Bone marrow (tissue), 2 donors: ENCODE measurements at regions not wholly inside any gene's neighbourhood (a gene's known extent, or its start where the extent isn't known, plus 50 kb on each side); places are given as distances from the start of the nearest gene placed in this dataset.

Source experiments
- DNase-seq, 2 donors: peaks; one replicate each; lab custom pipeline; 2025; lab: John Stamatoyannopoulos, UW

- DNase-seq, result no peak
These were observed 552.3 kb downstream of the PCDH7 start for GRCh38 chr4:31272331-31273061.

DNA sequence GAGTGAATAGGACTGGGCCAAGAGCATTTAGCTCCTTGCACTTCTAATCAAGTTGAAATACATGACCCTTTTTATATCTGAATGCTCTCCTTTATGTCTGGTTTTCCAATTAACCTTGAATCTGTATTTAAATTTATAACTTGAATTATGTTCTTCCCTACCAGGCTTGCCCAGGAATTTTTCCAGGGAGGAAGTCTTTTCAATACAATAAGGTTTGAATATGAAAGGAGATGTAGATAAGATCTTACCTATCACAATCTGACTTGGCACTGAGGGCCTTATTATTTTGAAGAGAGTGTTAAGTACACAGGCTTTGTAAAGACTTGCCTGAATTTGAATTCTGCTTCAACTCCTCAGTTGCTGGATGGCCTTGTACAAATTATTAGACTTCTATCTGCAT lies 555.7 kb downstream of the PCDH7 start:
- no peak for DNase-seq

GRCh38 chr4:31283679-31284078 lies 563.5 kb downstream of the PCDH7 start:
- DNase-seq, result no peak

- no peak for DNase-seq
These were observed 570.7 kb downstream of the PCDH7 start for GRCh38 chr4:31290836-31291235.

- DNase-seq, result no peak
These were observed 571.1 kb downstream of the PCDH7 start for GRCh38 chr4:31291238-31291637.

- DNase-seq, result no peak
These were observed 574.7 kb downstream of the PCDH7 start for GRCh38 chr4:31294655-31295480.

GRCh38 chr4:31298737-31299136 lies 578.6 kb downstream of the PCDH7 start:
- no peak for DNase-seq

DNA sequence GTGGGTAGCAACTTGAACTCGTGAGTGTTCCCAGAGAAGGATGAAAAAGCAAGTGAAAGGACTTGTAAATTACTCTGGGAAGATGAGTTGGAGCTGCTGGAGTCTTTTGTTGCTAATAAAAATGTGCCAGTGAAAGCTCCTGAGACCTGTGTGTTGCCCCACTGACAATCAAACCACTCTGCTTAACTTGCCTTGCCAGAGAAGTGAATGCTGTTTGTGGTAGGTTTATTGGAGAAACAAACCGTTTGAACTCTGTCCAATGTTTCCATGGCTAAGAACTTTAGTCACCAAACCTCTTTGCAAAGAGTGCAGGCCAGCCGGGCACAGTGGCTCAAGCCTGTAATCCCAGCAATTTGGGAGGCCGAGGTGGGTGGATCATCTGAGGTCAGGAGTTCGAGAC lies 586.9 kb downstream of the PCDH7 start:
- DNase-seq, result no peak

- DNase-seq, result no peak
These were observed 604.6 kb downstream of the PCDH7 start for GRCh38 chr4:31324814-31325213.

- DNase-seq, result no peak
These were observed 605.1 kb downstream of the PCDH7 start for GRCh38 chr4:31325300-31325699.

GRCh38 chr4:31327031-31327430 lies 606.9 kb downstream of the PCDH7 start:
- no peak for DNase-seq

DNA sequence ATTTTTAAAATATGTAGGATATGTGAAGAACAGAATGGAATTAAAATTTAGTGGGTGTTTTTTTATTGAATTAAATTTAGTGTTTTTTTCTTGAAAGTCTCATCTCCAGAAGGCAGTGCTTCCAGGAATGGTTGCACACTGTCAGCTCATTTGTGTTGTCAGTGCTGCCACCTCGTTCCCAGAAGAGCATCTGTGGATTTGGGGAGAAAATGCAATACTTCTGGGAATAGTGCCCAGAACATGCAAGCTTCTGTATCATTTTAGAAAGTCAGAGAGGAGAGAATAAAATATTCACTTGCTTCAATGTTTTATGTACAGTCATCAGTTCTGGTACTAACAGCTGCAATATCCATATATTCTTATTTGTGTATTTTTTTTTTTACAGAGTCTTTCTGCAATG lies 608.8 kb downstream of the PCDH7 start:
- no peak for DNase-seq

DNA sequence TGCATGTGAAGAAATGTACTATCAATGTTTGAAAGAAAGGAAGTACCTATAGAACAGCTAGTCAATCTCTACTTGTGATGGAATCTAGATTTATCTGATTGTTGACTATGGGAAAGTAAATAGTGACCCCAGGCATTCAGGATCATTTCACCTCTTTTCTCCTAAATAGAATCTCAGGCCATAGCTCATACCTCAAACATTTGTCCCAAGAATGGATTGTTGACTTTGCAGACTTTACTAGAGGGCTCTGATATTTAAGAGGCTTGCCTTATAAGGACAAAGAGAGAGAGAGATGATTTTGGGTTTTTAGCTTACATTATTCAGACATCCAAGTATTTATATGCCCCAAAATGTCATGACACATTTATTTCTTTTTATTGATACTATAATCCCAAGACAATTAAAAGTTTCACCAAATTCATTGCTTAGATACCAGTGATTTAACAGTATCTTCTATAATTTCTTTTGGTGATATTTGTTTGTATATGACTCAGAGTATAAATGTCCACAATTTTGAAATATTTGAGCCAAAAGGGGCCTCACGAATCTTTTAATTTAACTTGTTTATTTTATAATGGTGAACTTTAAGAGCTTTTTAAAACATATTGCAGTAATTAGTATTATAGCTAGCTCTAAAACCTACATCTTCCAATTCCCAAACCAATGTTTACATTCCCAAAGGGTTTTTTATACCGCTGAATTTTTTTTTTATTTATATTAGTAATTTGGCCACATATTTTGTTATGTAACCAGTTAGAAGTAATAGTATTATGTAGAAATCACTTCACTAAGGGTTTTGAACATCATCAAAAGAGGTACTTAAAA lies 614.1 kb downstream of the PCDH7 start:
- no peak for DNase-seq

DNA sequence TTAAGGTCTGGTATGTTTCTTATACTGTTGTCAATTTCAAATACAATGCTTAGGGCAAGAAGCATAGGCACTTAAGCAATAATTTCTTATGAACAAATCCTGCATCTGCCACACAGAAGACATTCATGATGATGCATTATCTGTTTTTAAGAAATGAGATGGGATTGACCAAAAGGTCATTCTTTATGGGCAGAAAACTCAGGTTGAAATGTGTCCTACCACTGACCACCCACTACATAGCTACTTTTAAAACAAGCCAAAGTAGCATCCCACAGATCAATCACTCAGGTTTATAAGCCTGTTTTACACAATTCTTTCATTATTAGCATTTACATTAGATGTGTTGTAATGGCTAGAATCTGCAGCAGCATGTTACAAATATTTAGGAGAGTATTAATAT lies 617.8 kb downstream of the PCDH7 start:
- DNase-seq, result no peak

GRCh38 chr4:31341601-31342359 lies 621.6 kb downstream of the PCDH7 start:
- DNase-seq, result no peak

- DNase-seq, result no peak
These were observed 622.9 kb downstream of the PCDH7 start for GRCh38 chr4:31343061-31343460.

DNA sequence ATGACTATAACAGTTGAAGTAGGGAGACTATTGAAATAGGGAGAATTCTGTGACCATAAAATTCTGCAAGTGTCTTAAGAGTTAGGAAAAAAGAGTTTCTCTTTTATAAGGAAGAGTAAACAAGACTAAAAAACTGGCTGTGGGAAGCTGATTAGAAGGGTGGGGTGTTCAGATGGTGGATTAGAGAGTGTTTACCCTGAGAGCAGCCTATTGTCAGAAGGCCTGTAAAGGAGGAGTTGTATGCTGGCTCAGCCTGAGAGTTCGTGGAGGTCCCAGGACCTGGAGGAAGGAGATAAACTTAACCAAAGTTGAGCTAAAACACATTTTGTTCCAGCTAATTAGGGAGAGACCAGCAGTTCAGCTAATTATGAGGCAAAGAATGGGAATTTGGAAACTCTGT lies 629.7 kb downstream of the PCDH7 start:
- DNase-seq, result no peak

DNA sequence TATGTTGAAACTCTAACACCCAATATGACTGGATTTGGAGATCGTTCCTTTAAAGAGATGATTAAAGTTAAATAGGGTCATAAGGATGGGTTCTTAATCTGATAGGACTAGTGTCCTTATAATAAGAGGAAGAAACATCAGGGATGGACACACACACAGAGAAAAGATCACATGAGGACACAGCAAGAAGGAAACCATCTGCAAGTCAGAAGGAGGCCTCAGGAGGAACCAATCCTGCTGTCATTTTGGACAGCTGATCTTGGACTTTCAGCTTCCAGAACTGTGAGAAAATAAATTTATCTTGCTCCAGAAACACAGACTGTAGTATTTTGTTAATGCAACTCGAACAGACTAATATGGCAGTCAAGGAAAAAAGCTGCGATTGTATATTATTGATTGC lies 631.5 kb downstream of the PCDH7 start:
- DNase-seq, result no peak

GRCh38 chr4:31356839-31357238 lies 636.7 kb downstream of the PCDH7 start:
- DNase-seq, result no peak

DNA sequence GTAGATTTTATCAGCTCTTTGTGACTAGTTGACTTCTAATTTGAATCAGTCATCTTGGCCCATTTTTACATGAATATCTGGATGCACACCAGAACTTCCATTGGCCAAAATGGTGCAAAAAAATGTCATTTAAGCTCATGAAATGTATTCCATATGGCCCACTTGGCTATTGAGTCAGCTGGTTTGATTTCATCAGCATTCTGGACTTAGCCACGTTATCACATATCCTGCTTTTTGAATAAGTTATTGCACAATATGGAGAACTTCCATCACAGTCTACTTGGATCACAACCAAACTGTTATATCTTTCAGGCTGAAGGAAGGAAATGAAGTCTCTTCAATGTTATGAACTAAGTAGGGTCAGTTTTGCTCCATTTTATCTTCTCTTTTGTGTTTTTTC lies 640.6 kb downstream of the PCDH7 start:
- no peak for DNase-seq

GRCh38 chr4:31362756-31363155 lies 642.6 kb downstream of the PCDH7 start:
- DNase-seq, result no peak
